Neuronal stem cell (in vitro differentiated cells): ENCODE measurements at regions not wholly inside any gene's neighbourhood (a gene's known extent, or its start where the extent isn't known, plus 50 kb on each side); places are given as distances from the start of the nearest gene placed in this dataset.

Experiments used
- DNase-seq: peaks from one replicate; pipeline ENCODE4 v3.0.0-alpha.2; 2013; ENCODE audit warnings: low spot score
- H2AFZ ChIP-seq: one replicate; pipeline ENCODE4 v1.6.1; 2013; ENCODE audit warnings: mild to moderate bottlenecking, low read length, inconsistent platforms
- H2AK5ac ChIP-seq: 2 replicates; pipeline ENCODE4 v1.6.1; 2013; ENCODE audit warnings: low read depth, mild to moderate bottlenecking, inconsistent platforms, low read length, moderate library complexity, mixed read lengths
- H2BK120ac ChIP-seq: 2 replicates; pipeline ENCODE4 v1.6.1; 2013; ENCODE audit warnings: low read depth, mild to moderate bottlenecking, inconsistent platforms, low read length, moderate library complexity, mixed read lengths
- H2BK12ac ChIP-seq: one replicate; pipeline ENCODE4 v1.6.1; 2013; ENCODE audit warnings: low read length, inconsistent platforms
- H2BK15ac ChIP-seq: 2 replicates; pipeline ENCODE4 v1.6.1; 2013; ENCODE audit warnings: mild to moderate bottlenecking, low read length, inconsistent platforms, mixed read lengths
- H2BK5ac ChIP-seq: one replicate; pipeline ENCODE4 v1.6.1; 2013; ENCODE audit warnings: inconsistent platforms, mild to moderate bottlenecking, low read length, moderate library complexity
- H3K14ac ChIP-seq: one replicate; pipeline ENCODE4 v1.6.1; 2013; ENCODE audit warnings: low read length, inconsistent platforms
- H3K18ac ChIP-seq: 2 replicates; pipeline ENCODE4 v1.6.1; 2013; ENCODE audit warnings: low read length, inconsistent platforms
- H3K23ac ChIP-seq: 2 replicates; pipeline ENCODE4 v1.6.1; 2013; ENCODE audit warnings: low read depth, mild to moderate bottlenecking, mixed read lengths, low read length, inconsistent platforms; ENCODE audit not compliant: poor library complexity
- H3K27ac ChIP-seq: replicated peaks from 3 replicates; pipeline ENCODE4 v1.5.1; 2013; ENCODE audit warnings: low read length, inconsistent platforms
- H3K27me3 ChIP-seq, 3 experiments: 2 replicates each; pipeline ENCODE4 v1.6.1; 2013; ENCODE audit warnings: low read length in 3 of 3, mild to moderate bottlenecking in 2 of 3, inconsistent platforms in 1 of 3, low read depth in 1 of 3, mixed read lengths in 1 of 3, moderate library complexity in 1 of 3; ENCODE audit not compliant: control insufficient read depth in 3 of 3, insufficient read depth in 3 of 3
- H3K36me3 ChIP-seq, 2 donors: replicated peaks in 1 of 2; 2 replicates each; pipeline ENCODE4 v1.6.1; 2013; ENCODE audit warnings: low read length in 2 of 2; ENCODE audit not compliant: control insufficient read depth in 2 of 2, insufficient read depth in 2 of 2
- H3K4ac ChIP-seq: 2 replicates; pipeline ENCODE4 v1.6.1; 2013; ENCODE audit warnings: inconsistent platforms, mild to moderate bottlenecking, low read length, moderate library complexity
- H3K4me1 ChIP-seq, 2 donors: 1 replicate in 1 of 2; 2 replicates in 1 of 2; pipeline ENCODE4 v1.6.1; 2013; ENCODE audit warnings: low read length in 2 of 2, low read depth in 1 of 2; ENCODE audit not compliant: control insufficient read depth in 2 of 2, insufficient read depth in 1 of 2
- H3K4me2 ChIP-seq: one replicate; pipeline ENCODE4 v1.6.1; 2013; ENCODE audit warnings: mild to moderate bottlenecking, low read length, inconsistent platforms; ENCODE audit not compliant: insufficient read depth, poor library complexity, severe bottlenecking
- H3K4me3 ChIP-seq, 2 donors: 2 replicates each; pipeline ENCODE4 v1.5.1; 2013; ENCODE audit warnings: low read length in 2 of 2, mild to moderate bottlenecking in 2 of 2, inconsistent platforms in 1 of 2, moderate library complexity in 1 of 2
- H3K79me1 ChIP-seq: one replicate; pipeline ENCODE4 v1.6.1; 2013; ENCODE audit warnings: low read depth, mild to moderate bottlenecking, inconsistent platforms, low read length, moderate library complexity
- H3K9ac ChIP-seq: one replicate; pipeline ENCODE4 v1.6.1; 2013; ENCODE audit warnings: mild to moderate bottlenecking, low read depth, low read length, inconsistent platforms; ENCODE audit not compliant: poor library complexity
- H3K9me3 ChIP-seq, 2 donors: replicated peaks in 1 of 2; 2 replicates each; pipeline versions ENCODE3 to v1.6.1; 2013; ENCODE audit warnings: low read length in 2 of 2, mild to moderate bottlenecking in 2 of 2, inconsistent platforms in 1 of 2, low read depth in 1 of 2, mixed read lengths in 1 of 2, moderate library complexity in 1 of 2; ENCODE audit not compliant: control insufficient read depth in 2 of 2, insufficient read depth in 1 of 2
- H4K8ac ChIP-seq: one replicate; pipeline ENCODE4 v1.6.1; 2013; ENCODE audit warnings: low read depth, mild to moderate bottlenecking, inconsistent platforms, low read length, moderate library complexity
- H4K91ac ChIP-seq: one replicate; pipeline ENCODE4 v1.6.1; 2013; ENCODE audit warnings: low read length, low read depth, mild to moderate bottlenecking, inconsistent platforms; ENCODE audit not compliant: poor library complexity
- WGBS, 2 donors: extraction: QIAGEN DNeasy Blood & Tissue Kit; methylation state at CpG; one replicate each; pipeline ENCODE4 v1.1.7; 2013; ENCODE audit warnings: missing lambda C conversion rate in 2 of 2, mixed read lengths in 1 of 2; ENCODE audit not compliant: insufficient read length in 2 of 2, insufficient replicate concordance in 1 of 2; ENCODE audit errors: extremely low coverage in 2 of 2; 5-methylcytosine and 5-hydroxymethylcytosine counted together

GRCh38 chr10:131675104-131675503, 225.7 kb upstream of the PPP2R2D start:
- H2BK5ac ChIP-seq, result no peak overlapping the region
- H2BK12ac ChIP-seq, result peak overlapping the region; percentile 96
- H3K4me3 ChIP-seq, result no peak overlapping the region
- H2AK5ac ChIP-seq, result peak overlapping the region; percentile 93
- H3K79me1 ChIP-seq, result no peaks in the 10 kb centered on the region
- no peaks in the 10 kb centered on the region for H3K36me3 ChIP-seq
- H3K27ac ChIP-seq, result no peak overlapping the region
- no peak overlapping the region for H2AFZ ChIP-seq
- no peak for DNase-seq
- H3K14ac ChIP-seq, result no peak overlapping the region
- H3K9me3 ChIP-seq, result peaks cover 6% of the 10 kb centered on the region in 2 donors
- H4K91ac ChIP-seq, result peak overlapping the region; percentile 34
- H2BK120ac ChIP-seq, result no peak overlapping the region
- H3K9ac ChIP-seq, result no peak overlapping the region
- H3K18ac ChIP-seq, result peak overlapping the region; percentile 86
- no peak overlapping the region for H3K23ac ChIP-seq
- H3K4ac ChIP-seq, result no peak overlapping the region
- H4K8ac ChIP-seq, result no peak overlapping the region
- peak overlapping the region; percentile 82 for H2BK15ac ChIP-seq
- no CpG with 5 or more reads among the region's 13 CpGs for WGBS, 2 donors
- H3K4me1 ChIP-seq, result peaks cover 14 to 15% of the 10 kb centered on the region in 2 donors
- peaks cover 0 to 4% (median 0%) of the 10 kb centered on the region in 3 experiments for H3K27me3 ChIP-seq
- H3K4me2 ChIP-seq, result no peak overlapping the region

DNA sequence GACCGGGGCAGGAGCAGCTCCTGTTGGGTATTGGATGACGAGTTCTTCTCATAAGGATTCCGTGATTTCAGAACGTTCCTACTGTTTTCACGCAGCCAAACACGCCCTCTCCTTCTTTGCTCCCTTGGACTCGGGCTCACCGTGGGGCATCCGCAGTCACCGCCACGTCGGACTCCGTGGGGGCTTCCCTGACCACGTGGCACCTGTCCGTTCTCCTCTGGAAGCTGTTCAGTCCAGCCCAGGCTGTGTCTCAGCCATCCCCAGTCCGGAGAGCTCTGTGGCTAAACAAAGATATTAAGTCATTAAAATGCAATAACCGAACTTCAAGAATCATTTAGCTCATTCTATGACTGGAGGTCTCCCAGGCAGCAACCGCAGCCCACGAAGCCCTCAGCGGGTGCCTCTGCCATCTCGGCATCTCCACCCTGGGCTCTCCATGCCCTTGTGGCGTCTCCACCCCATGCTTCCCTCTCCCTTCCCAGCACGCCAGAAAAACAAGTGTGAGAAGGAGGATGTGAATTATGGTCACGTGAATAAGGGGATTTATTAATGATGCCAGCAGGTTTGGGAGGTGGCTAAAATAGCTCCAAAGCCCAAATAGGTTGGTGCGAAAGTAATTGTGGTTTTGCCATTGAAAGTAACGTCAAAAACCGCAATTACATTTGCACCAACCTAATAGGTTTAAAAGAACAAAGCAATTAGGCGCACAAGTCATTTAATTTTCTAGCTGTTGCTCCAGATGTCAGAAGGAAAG, 224.6 kb upstream of the PPP2R2D start:
- no CpG with 5 or more reads among the region's 28 CpGs for WGBS, 2 donors
- Histone ChIP-seq H4K8ac (no peak overlapping the region), H3K36me3 (no peaks in the 10 kb centered on the region), H3K9ac (no peak overlapping the region), H2BK12ac (peak overlapping the region; percentile 34), H3K4me2 (peak overlapping the region; percentile 60), H3K14ac (no peak overlapping the region), H3K4me3 (no peak overlapping the region), H2AK5ac (peak overlapping the region; percentile 9), H3K23ac (no peak overlapping the region), H2BK5ac (no peak overlapping the region), H2BK120ac (peak overlapping the region; percentile 45), H2AFZ (peak overlapping the region; percentile 64), H4K91ac (no peak overlapping the region), H3K27me3 (peaks cover 0 to 4% (median 0%) of the 10 kb centered on the region in 3 experiments), H3K4me1 (peaks cover 15 to 19% of the 10 kb centered on the region in 2 donors), H3K79me1 (no peaks in the 10 kb centered on the region), H3K4ac (no peak overlapping the region), H3K27ac (no peak overlapping the region), H3K18ac (peak overlapping the region; percentile 53), H3K9me3 (peaks cover 6% of the 10 kb centered on the region in 2 donors), H2BK15ac (peak overlapping the region; percentile 19)
- no peak for DNase-seq

DNA sequence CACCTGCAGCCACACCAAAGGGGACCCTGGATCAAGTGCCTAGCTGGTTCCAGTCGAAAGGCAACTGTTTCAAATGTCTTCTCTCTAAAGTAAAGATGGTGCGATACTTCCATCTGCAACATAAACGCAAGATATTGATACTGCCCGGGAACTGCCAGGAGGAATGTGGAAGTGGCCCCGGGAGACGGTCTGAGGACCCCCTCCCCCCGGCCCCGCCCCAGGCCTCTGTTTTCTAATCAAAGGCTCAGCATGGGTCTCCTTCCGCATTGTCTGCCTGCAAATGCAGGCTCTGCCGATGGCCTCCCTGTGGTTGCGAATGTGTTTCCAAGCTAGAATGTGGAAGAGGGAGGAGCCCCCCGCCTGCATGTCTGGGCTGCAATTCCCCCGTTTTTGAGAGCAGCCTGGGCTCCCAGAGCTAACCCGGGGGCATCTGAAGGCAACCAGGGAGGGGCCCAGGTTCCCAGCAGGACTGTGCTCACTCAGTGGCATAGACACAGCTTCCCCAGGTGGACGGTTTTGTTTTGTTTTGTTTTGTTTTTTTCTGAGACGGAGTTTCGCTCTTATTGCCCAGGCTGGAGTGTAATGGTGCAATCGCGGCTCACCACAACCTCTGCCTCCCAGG, 223.9 kb upstream of the PPP2R2D start:
- no peak overlapping the region for H2BK120ac ChIP-seq
- no peak overlapping the region for H3K9ac ChIP-seq
- H4K91ac ChIP-seq, result no peak overlapping the region
- H4K8ac ChIP-seq, result no peak overlapping the region
- no peak overlapping the region for H3K4me3 ChIP-seq
- no peaks in the 10 kb centered on the region for H3K79me1 ChIP-seq
- no peak overlapping the region for H2BK12ac ChIP-seq
- no peaks in the 10 kb centered on the region for H3K36me3 ChIP-seq
- peak overlapping the region; percentile 90 for H3K18ac ChIP-seq
- H3K9me3 ChIP-seq, result peaks cover 6% of the 10 kb centered on the region in 2 donors
- no peak overlapping the region for H3K23ac ChIP-seq
- H3K4me2 ChIP-seq, result peak overlapping the region; percentile 60
- no peak overlapping the region for H2BK15ac ChIP-seq
- H3K4me1 ChIP-seq, result peaks cover 15 to 22% of the 10 kb centered on the region in 2 donors
- peak; percentile 83 for DNase-seq
- no peak overlapping the region for H3K14ac ChIP-seq
- H3K27me3 ChIP-seq, result peaks cover 0 to 4% (median 0%) of the 10 kb centered on the region in 3 experiments
- no peak overlapping the region for H2AK5ac ChIP-seq
- H2AFZ ChIP-seq, result peak overlapping the region; percentile 64
- WGBS, 2 donors, result no CpG with 5 or more reads among the region's 19 CpGs
- H2BK5ac ChIP-seq, result no peak overlapping the region
- peak overlapping the region; percentile 86 for H3K27ac ChIP-seq
- no peak overlapping the region for H3K4ac ChIP-seq

- H3K14ac ChIP-seq, result no peak overlapping the region
- H3K27me3 ChIP-seq, result peaks cover 0 to 4% (median 0%) of the 10 kb centered on the region in 3 experiments
- H3K36me3 ChIP-seq, result no peaks in the 10 kb centered on the region
- H4K91ac ChIP-seq, result no peak overlapping the region
- H2BK5ac ChIP-seq, result no peak overlapping the region
- H2AK5ac ChIP-seq, result peak overlapping the region; percentile 93
- H3K23ac ChIP-seq, result no peak overlapping the region
- H2BK12ac ChIP-seq, result peak overlapping the region; percentile 96
- WGBS, 2 donors, result no CpG with 5 or more reads among the region's 8 CpGs
- peaks cover 6% of the 10 kb centered on the region in 2 donors for H3K9me3 ChIP-seq
- no peak for DNase-seq
- peaks cover 15 to 22% of the 10 kb centered on the region in 2 donors for H3K4me1 ChIP-seq
- H3K9ac ChIP-seq, result no peak overlapping the region
- peak overlapping the region; percentile 15 for H3K18ac ChIP-seq
- H2BK120ac ChIP-seq, result peak overlapping the region; percentile 58
- no peak overlapping the region for H3K27ac ChIP-seq
- no peak overlapping the region for H3K4ac ChIP-seq
- H3K4me3 ChIP-seq, result no peak overlapping the region
- H4K8ac ChIP-seq, result no peak overlapping the region
- no peak overlapping the region for H3K4me2 ChIP-seq
- no peaks in the 10 kb centered on the region for H3K79me1 ChIP-seq
- no peak overlapping the region for H2AFZ ChIP-seq
- peak overlapping the region; percentile 95 for H2BK15ac ChIP-seq
Observed at GRCh38 chr10:131677671-131678070, 223.1 kb upstream of the PPP2R2D start.
